ENCODE measurements at regions not wholly inside any gene's neighbourhood (a gene's known extent, or its start where the extent isn't known, plus 50 kb on each side); places are given as distances from the start of the nearest gene placed in this dataset.

DNA sequence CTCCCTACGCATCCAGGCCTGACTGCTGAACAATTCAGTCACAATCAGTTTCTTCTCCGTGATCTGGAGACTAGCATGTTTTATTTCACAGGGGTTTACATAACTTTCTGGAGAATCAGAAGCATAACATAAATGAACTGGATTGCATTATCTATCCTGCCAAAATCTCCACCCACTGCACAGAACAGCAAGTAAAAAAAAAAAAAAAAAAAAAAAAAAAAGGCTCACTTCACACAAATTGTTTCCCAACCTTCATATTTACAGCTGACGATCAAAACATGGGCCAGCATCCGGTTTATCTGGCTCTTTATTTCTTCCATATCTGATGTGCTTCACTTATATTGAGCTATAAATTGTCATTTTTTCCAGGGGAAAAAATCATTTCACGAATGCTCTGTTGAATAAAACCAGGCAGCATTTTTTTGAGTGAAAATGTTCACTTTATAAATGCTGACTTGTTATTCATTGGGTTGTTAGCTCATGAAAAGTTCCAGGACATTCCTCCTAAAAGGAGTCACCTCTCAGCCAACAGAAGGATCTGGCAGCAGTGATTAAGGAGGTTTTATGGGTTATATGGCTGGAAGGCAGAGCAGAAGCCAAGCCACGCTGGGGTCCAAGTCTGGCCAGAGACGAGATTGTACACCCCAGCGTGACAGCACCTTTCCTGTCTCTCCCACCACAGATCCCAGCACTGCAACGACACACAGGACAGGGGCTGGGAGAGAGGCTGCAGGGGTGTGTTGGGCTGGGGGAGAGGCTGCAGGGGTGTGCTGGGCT lies 51.2 kb upstream of the GLI2 start:
- no peak for DNase-seq
- H3K27ac ChIP-seq (ENCODE audit: low read length) = no peak overlapping the region
- H3K9me3 ChIP-seq (ENCODE audit: control insufficient read depth, low read length) = no peaks in the 10 kb centered on the region
- no peak overlapping the region for H3K4me3 ChIP-seq (ENCODE audit: low read length)
- no peaks in the 10 kb centered on the region for H3K4me1 ChIP-seq (ENCODE audit: control insufficient read depth, insufficient read depth, low read length)
- intact Hi-C loops (cut with DNase I) = no loop called here
- WGBS = 55% methylated on average over 9 of the region's 9 CpGs
- no peak for ATAC-seq
- H3K27me3 ChIP-seq (ENCODE audit: control insufficient read depth, insufficient read depth) = no peaks in the 10 kb centered on the region

DNA sequence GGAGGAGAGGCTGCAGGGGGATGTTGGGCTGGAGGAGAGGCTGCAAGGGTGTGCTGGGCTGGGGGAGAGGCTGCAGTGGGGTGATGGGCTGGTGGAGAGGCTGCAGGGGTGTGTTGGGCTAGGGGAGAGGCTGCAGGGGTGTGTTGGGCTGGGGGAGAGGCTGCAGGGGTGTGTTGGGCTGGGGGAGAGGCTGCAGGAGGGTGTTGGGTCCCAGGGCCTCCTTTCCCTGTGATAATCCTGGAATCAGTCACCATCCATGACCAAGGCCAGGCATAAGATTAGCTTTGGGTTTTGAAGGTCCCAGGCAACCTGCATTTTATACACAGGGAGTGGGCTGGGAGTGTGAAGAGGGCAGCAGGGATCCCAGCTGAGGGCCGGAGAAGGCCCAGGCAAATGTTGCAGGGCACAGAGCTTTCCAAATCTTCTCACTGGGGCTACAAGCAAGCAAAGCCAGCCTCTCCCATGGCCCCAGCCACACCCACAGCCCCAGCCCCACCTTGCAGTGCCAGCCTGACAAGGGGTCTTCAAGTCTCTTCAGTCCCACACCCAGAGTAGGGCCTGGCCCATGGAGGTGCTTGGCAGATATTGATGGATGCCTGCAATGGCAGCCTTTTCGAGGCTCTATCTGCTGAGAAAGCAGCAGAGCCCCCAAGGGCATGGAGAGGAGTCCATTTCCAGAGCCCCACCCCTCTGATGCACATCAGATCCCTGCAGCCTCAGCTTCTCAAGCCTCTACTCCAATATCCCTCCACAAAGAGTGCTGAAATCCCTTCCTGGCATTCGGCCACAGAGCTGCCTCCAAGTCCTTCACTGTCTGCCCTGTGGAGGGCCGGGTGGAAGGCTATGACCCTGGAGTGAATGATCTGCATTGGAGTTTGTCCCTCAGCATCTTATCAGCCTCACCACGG lies 50.3 kb upstream of the GLI2 start:
- H3K4me3 ChIP-seq (ENCODE audit: low read length) = no peak overlapping the region
- no peaks in the 10 kb centered on the region for H3K4me1 ChIP-seq (ENCODE audit: control insufficient read depth, insufficient read depth, low read length)
- DNase-seq (no peak), ATAC-seq (no peak)
- H3K27me3 ChIP-seq (ENCODE audit: control insufficient read depth, insufficient read depth) = no peaks in the 10 kb centered on the region
- intact Hi-C loops (cut with DNase I) = no loop called here
- WGBS = 55% methylated on average over 5 of the region's 5 CpGs
- no peak overlapping the region for H3K27ac ChIP-seq (ENCODE audit: low read length)
- no peaks in the 10 kb centered on the region for H3K9me3 ChIP-seq (ENCODE audit: control insufficient read depth, low read length)
